GM10266 (cell line): ENCODE measurements at regions not wholly inside any gene's neighbourhood (a gene's known extent, or its start where the extent isn't known, plus 50 kb on each side); places are given as distances from the start of the nearest gene placed in this dataset.

ENCODE experiments used
- DNase-seq: peaks from one replicate; pipeline ENCODE4 v3.0.0; 2012; ENCODE audit errors: extremely low spot score
- TF ChIP-seq, protein P1 (sequence below): IDR thresholded peaks from 2 replicates; pipeline ENCODE4 v1.5.1; 2012; ENCODE audit warnings: mild to moderate bottlenecking, low read depth; ENCODE audit not compliant: control insufficient read depth, insufficient read depth; ENCODE audit errors: missing control alignments

DNA sequence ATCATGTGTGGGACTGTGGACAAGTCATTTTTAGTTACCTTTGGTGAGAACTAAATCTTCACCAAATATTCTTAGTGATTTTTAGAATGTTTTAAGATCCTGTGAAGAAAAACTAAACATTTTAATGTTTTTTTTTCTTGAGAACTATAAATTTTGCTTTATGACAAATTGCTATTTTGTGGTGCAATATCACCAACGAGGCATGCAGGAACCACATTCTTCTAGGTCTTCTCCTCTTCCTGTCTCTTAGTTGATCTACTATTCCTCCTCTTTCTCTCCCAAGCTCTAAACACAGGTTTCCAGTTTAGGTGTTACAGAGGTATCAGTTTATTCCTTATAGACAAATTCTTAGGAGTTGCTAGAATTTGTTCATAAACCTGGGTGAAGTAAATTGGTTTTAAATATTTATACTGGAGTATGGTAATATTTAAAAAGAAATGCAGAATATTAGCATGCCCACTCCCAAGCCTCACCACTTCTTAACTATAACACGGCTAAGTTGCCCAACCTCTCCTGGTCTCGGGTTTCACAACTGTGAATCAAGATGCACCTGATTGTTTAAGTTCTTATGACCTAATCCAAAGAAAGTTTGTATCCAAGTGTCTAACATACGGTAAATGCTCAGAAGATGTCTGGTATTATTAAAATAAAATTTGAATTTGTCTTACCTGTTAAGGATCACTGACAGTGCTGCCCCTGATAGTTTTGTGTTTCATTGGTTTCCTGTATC, 56.5 kb upstream of the CLNK start:
- TF ChIP-seq, protein P1, sequence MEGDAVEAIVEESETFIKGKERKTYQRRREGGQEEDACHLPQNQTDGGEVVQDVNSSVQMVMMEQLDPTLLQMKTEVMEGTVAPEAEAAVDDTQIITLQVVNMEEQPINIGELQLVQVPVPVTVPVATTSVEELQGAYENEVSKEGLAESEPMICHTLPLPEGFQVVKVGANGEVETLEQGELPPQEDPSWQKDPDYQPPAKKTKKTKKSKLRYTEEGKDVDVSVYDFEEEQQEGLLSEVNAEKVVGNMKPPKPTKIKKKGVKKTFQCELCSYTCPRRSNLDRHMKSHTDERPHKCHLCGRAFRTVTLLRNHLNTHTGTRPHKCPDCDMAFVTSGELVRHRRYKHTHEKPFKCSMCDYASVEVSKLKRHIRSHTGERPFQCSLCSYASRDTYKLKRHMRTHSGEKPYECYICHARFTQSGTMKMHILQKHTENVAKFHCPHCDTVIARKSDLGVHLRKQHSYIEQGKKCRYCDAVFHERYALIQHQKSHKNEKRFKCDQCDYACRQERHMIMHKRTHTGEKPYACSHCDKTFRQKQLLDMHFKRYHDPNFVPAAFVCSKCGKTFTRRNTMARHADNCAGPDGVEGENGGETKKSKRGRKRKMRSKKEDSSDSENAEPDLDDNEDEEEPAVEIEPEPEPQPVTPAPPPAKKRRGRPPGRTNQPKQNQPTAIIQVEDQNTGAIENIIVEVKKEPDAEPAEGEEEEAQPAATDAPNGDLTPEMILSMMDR = no peak
- no peak for DNase-seq

DNA sequence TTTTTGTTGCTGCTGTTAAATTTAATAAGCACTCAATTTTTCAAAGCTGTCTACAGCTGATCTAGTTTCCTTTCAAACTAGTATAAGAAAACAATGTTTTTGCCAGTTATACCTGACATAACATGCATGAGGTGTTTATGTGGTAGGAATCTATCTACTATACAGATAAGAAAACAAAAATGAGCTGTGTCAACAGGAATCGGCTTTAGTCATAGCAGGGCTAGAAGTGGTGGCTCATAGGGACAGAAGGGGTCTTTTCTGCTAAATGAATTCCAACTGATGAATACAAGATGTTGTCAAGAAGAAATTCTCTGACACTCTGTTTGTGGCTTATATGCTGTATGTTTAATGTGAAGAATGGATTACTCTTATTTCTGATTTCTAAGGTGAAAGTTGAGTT, 55.7 kb upstream of the CLNK start:
- no peak for DNase-seq
- TF ChIP-seq, protein P1 = no peak

DNA sequence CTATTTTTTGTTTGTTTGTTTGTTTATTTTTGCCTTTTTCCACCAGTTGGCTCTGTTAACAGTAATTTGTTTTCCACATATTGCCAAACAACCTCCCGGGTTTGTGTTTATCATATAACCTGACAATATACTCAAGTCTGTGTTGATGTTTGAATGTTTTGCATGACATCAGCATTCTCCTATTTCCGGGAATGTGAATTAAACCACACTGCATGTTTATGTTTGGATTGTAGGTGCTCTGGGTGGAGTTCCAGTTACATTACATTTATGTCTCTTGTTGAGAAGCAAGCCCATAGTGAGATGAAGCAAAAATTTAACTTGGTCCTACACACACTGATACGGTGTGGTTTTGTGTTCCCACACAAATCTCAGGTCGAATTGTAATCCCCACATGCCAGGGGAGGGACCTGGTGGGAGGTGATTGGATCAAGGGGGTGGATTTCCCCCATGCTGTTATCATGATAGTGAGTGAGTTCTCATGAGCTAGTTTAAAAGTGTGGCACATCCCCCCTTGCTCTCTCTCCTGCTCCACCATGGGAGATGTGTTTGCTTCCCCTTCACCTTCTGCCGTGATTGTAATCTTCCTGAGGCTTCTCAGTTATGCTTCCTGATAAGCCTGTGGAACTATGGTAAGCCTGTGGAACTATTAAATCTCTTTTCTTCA, 54.4 kb upstream of the CLNK start:
- TF ChIP-seq, protein P1 = no peak
- DNase-seq = no peak

DNA sequence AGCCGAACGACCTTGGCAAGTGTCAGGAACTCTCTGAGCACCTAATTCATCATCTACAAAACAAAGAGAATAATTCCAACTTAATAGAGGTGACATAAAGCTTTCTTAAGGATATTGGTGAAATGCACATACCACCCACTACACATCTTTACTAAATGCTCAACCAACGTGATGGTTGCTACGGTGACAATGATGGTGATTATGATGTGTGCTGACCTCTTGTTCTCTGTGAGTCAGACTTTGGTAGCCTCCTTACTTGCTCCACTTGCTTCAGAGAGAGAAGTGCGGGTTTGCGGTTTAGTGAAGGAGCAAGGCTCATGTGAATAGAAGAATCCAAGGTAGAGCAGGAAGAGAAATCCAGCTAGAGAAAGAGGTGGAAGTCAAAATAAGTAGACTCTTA, 52.8 kb upstream of the CLNK start:
- no peak for DNase-seq
- TF ChIP-seq, protein P1 = no peak

DNA sequence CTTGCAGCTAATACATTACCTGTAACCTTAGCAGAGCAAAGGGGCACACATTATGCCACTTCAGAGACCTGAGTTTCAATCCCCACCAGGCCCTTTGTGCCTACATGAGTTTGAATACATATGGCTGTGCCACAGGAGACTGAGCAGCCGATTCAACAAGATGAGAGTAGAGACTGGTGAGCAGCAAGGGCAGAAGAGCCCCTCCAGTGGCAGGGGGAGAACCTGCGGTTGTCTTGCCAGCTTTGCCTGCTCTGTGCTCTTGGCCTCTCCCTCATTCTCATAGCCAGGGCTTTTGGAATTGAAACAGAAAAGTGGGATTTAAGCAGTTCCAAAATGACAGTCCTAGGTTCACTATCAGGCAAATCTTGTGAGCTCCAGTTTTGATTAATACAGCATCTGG, 52.3 kb upstream of the CLNK start:
- TF ChIP-seq, protein P1 = peak; percentile 1

DNA sequence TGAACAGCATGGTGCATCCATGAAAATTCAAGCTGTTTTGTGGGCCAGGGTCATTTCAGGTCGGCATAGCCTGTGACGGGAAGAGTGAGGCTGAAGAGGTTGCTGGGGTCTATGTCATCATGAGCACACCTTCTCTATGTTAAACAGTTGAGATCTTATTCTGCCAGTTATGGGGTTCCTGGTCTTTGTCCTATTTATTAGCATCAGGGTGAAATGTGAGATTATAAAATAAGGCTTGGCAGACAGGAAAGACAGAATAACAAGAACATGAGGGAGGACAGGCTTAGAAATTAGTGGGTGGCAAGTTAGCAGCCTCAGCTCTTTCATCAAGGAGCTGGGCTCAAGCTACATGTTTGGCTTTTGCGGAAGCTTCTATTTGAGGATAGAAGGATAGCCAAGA, 51.7 kb upstream of the CLNK start:
- TF ChIP-seq, protein P1 = no peak
- no peak for DNase-seq

More for the DNA sequence above, 52.3 kb upstream of the CLNK start:
- DNase-seq = no peak

DNA sequence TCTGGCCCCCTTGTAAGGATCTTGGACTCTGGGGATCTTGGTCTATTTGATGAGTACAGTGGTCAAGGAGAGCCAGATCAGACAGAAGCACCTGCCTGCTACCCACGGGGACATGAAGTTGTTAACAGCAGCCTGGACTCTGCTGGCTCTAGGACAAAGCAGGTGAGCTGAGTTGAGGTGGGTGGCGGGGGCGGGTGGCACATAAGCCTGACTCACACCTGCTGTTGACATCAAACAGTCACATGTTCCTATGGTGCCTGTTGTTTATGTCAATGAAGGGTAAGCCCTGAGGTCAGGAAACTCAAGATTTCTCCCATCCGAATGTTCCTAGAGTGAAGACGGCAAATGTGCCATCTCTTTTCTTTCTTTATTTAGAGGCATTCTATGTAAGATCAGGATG, 50.1 kb upstream of the CLNK start:
- TF ChIP-seq, protein P1 = no peak
- no peak for DNase-seq
